Stomach (tissue), 8 donors: ENCODE measurements at regions not wholly inside any gene's neighbourhood (a gene's known extent, or its start where the extent isn't known, plus 50 kb on each side); places are given as distances from the start of the nearest gene placed in this dataset.

ENCODE experiments used
- DNase-seq, 2 donors: peaks; one replicate each; pipeline versions ENCODE4 v3.0.0 to v3.0.0-alpha.2; 2013 to 2019
- H3K27ac ChIP-seq, 5 donors: fragments of 200-600 bp in 4 of 5; sonication (generic) in 4 of 5; one replicate each; pipeline ENCODE4 v1.5.1; 2013 to 2019; ENCODE audit warnings: mild to moderate bottlenecking in 1 of 5, moderate library complexity in 1 of 5
- H3K27me3 ChIP-seq, 3 donors: fragments of 200-600 bp; sonication (generic); one replicate each; pipeline ENCODE4 v1.5.1; 2017 to 2019; ENCODE audit warnings: mixed run types in 1 of 3
- H3K36me3 ChIP-seq, 4 donors: fragments of 200-600 bp; sonication (generic); 1 replicate in 3 of 4; 2 replicates in 1 of 4; pipeline ENCODE4 v1.5.1; 2016 to 2019
- H3K4me1 ChIP-seq, 4 donors: fragments of 200-600 bp; sonication (generic); one replicate each; pipeline ENCODE4 v1.5.1; 2016 to 2019
- H3K4me3 ChIP-seq, 4 donors: fragments of 200-600 bp; sonication (generic) in 3 of 4; one replicate each; pipeline ENCODE4 v1.5.1; 2016 to 2019; ENCODE audit warnings: mild to moderate bottlenecking in 1 of 4
- H3K9me3 ChIP-seq, 4 donors: fragments of 200-600 bp; sonication (generic); one replicate each; pipeline ENCODE4 v1.5.1; 2016 to 2019
- EP300 ChIP-seq: sonication (generic); formaldehyde crosslinking; IDR thresholded peaks from one replicate; pipeline ENCODE4 v1.6.1; 2017; ENCODE audit warnings: antibody characterized with exemption
- POLR2A ChIP-seq, 4 donors: fragments of 450-650 bp; IDR thresholded peaks; one replicate each; pipeline ENCODE4 v1.6.1; 2016; ENCODE audit warnings: antibody characterized with exemption in 4 of 4, control low read depth in 2 of 4, mild to moderate bottlenecking in 1 of 4, moderate library complexity in 1 of 4
- POLR2AphosphoS5 ChIP-seq, 3 donors: sonication (generic); formaldehyde crosslinking; IDR thresholded peaks; one replicate each; pipeline ENCODE4 v1.6.1; 2016; ENCODE audit warnings: antibody characterized with exemption in 3 of 3
- WGBS, 5 donors: extraction: QIAGEN DNeasy Blood & Tissue Kit in 3 of 5; methylation state at CpG; one replicate each; pipeline versions ENCODE4 v1.1.5 to v1.1.7; 2013 to 2018; 5-methylcytosine and 5-hydroxymethylcytosine counted together
- intact Hi-C: fragments of 100-400 bp; cut with DNase I; formaldehyde crosslinking; loops from one replicate; pipeline ENCODE4 v1.15.1; 2023; ENCODE audit warnings: low total_unique reads
- TF ChIP-seq, protein P1 (sequence below), 7 experiments: fragments of 450-650 bp in 4 of 7; fragments of 200-600 bp in 3 of 7; sonication (generic) in 3 of 7; IDR thresholded peaks; one replicate each; pipeline ENCODE4 v1.5.1; 2016 to 2019; ENCODE audit warnings: antibody characterized with exemption in 7 of 7, control low read depth in 2 of 7, mild to moderate bottlenecking in 1 of 7
- donor health status: healthy with polysubstance abuse.
- donor health status: Bipolar disorder and iron deficiency.
- donor health status: healthy.

DNA sequence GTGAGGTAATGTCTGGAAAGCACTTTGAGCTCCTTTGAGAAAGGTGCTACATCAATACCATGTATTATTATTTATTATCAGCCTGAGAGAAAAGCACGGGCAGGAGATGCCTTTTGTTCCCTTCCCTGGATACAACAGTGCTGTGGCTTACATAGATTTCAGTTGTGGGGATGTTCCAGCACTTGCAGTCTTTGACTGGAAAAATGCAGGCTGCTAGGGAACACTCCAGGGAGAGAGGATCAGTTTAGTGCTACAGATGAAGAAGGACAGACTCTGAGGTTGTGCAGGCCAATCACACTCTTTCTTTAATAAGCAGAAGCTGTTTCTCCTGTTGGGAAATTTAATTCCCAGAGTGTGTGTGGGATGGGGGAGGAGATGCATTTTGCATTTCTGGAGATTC, 94.5 kb upstream of the OBI1 start:
- H3K4me1 ChIP-seq = no peaks in the 10 kb centered on the region
- H3K27me3 ChIP-seq = peaks cover 0 to 10% (median 0%) of the 10 kb centered on the region in 3 donors
- no peaks in the 10 kb centered on the region for H3K9me3 ChIP-seq
- 32 to 53% (median 43%) methylated on average over 1 of the region's 1 CpG for whole genome bisulfite sequencing, 5 donors
- H3K36me3 ChIP-seq = no peaks in the 10 kb centered on the region
- H3K27ac ChIP-seq = no peak overlapping the region
- intact Hi-C loops = no loop called here
- H3K4me3 ChIP-seq = no peak overlapping the region
- no peak for TF ChIP-seq POLR2A (IDR thresholded peaks at IDR 0.05)
- TF ChIP-seq EP300 = no peak
- TF ChIP-seq POLR2AphosphoS5 (IDR thresholded peaks at IDR 0.05) = no peak
- TF ChIP-seq, protein P1, sequence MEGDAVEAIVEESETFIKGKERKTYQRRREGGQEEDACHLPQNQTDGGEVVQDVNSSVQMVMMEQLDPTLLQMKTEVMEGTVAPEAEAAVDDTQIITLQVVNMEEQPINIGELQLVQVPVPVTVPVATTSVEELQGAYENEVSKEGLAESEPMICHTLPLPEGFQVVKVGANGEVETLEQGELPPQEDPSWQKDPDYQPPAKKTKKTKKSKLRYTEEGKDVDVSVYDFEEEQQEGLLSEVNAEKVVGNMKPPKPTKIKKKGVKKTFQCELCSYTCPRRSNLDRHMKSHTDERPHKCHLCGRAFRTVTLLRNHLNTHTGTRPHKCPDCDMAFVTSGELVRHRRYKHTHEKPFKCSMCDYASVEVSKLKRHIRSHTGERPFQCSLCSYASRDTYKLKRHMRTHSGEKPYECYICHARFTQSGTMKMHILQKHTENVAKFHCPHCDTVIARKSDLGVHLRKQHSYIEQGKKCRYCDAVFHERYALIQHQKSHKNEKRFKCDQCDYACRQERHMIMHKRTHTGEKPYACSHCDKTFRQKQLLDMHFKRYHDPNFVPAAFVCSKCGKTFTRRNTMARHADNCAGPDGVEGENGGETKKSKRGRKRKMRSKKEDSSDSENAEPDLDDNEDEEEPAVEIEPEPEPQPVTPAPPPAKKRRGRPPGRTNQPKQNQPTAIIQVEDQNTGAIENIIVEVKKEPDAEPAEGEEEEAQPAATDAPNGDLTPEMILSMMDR (IDR thresholded peaks at IDR 0.05) = no peak
- no peak for DNase-seq

DNA sequence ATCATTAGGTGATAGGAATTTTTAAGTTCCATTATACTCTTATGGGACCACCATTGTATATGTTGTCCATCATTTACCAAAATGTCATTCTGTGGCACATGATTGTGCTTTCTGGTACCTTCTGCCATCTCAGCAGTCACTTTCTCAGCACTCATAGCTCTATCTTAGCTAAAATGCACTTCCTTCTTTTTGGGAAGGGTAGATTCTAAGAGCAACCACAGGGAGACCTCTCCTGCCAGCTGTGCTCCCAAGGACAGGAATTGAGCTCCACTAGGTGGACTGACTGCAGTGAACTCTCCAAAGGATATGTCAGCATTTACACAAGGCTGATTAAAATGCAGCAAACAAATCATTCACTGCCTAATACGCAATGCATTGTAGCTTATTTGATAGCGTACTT, 91.8 kb upstream of the OBI1 start:
- no peak overlapping the region for H3K4me3 ChIP-seq
- TF ChIP-seq POLR2AphosphoS5 (IDR thresholded peaks at IDR 0.05) (no peak), EP300 (no peak)
- intact Hi-C loops = no loop called here
- H3K36me3 ChIP-seq = no peaks in the 10 kb centered on the region
- H3K4me1 ChIP-seq = no peaks in the 10 kb centered on the region
- no peak for DNase-seq
- 88 to 99% (median 92%) methylated on average over 2 of the region's 2 CpGs for WGBS, 5 donors
- no peaks in the 10 kb centered on the region for H3K9me3 ChIP-seq
- no peak overlapping the region for H3K27ac ChIP-seq
- H3K27me3 ChIP-seq = peaks cover 0 to 10% (median 0%) of the 10 kb centered on the region in 3 donors

DNA sequence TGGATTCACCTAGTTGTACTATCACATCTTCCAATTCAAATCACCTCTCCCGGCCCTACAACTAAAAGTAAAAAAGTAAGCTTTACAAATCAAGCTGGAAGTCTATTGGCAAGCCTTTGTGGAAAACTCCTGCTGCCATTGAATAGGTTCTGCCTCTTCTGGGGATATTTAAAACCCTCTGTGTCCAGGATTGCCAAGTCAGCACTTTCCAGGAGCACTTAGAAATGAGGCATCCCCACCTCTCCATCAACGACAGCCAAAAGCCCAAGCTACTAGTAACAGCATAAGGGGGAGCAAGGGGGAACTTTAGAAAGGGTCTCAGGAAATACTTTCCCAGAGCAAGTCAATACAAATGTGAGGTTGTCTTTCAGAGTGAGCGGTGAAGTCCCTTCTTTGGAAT, 85.0 kb upstream of the OBI1 start:
- no peak overlapping the region for H3K4me3 ChIP-seq
- TF ChIP-seq POLR2A (IDR thresholded peaks at IDR 0.05) = no peak
- no peak for TF ChIP-seq EP300
- TF ChIP-seq POLR2AphosphoS5 (IDR thresholded peaks at IDR 0.05) = no peak
- TF ChIP-seq, protein P1 (IDR thresholded peaks at IDR 0.05) = no peak
- no peak overlapping the region for H3K27ac ChIP-seq
- H3K9me3 ChIP-seq = no peaks in the 10 kb centered on the region
- no peak for DNase-seq
- H3K27me3 ChIP-seq = peaks cover 0 to 4% (median 0%) of the 10 kb centered on the region in 3 donors
- H3K36me3 ChIP-seq = no peaks in the 10 kb centered on the region
- intact Hi-C loops = no loop called here
- WGBS, 5 donors = 70 to 82% (median 75%) methylated on average over 3 of the region's 3 CpGs
- no peaks in the 10 kb centered on the region for H3K4me1 ChIP-seq

DNA sequence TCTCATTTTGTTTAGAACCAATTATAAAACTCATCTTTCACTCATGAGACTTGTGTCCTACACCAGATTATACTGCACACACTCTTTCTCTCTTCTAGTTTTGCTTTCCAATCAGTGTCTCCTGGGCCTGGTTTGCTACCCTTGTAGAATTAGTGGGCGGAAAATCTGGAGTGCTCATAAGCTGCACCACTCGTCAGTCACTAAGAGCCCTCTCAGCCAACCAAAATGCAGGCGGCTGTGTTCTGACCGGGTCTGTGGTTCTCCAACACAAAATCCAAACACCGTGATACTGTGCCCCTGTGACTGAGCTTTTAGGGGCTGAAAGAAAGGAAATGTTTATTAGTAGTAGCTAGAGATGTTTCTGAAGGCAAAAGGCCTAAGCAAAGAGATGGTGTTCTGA, 83.7 kb upstream of the OBI1 start:
- H3K27ac ChIP-seq = no peak overlapping the region
- WGBS, 5 donors = 57 to 68% (median 59%) methylated on average over 5 of the region's 5 CpGs
- no peaks in the 10 kb centered on the region for H3K9me3 ChIP-seq
- H3K4me1 ChIP-seq = no peaks in the 10 kb centered on the region
- intact Hi-C loops = no loop called here
- peaks cover 0 to 4% (median 0%) of the 10 kb centered on the region in 3 donors for H3K27me3 ChIP-seq
- no peaks in the 10 kb centered on the region for H3K36me3 ChIP-seq
- TF ChIP-seq, protein P1 (IDR thresholded peaks at IDR 0.05) = no peak
- TF ChIP-seq POLR2A (IDR thresholded peaks at IDR 0.05) (no peak), POLR2AphosphoS5 (IDR thresholded peaks at IDR 0.05) (no peak), EP300 (no peak)
- no peak overlapping the region for H3K4me3 ChIP-seq
- DNase-seq = no peak

DNA sequence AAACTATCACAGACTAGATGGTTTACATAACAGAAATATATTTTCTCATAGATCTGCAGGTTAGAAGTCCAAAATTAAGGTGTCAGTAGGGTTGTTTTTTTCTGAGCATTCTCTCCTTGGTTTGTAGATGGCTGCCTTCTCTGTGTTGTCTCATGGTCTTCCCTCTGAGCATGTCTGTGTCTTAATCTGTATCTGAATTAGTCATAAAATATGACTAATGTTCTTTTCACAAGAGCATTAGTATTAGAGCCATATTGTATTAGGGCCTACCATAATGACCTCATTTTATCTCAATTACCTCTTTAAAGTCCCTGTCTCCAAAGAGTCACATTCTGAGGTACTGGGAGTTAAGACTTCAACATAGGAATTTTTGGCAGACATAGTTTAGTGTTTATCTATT, 77.2 kb upstream of the OBI1 start:
- Histone ChIP-seq H3K27ac (no peak overlapping the region), H3K36me3 (no peaks in the 10 kb centered on the region), H3K4me1 (no peaks in the 10 kb centered on the region), H3K9me3 (no peaks in the 10 kb centered on the region), H3K4me3 (no peak overlapping the region), H3K27me3 (no peaks in the 10 kb centered on the region)
- DNase-seq = no peak
- TF ChIP-seq, protein P1 (IDR thresholded peaks at IDR 0.05) = no peak
- no peak for TF ChIP-seq POLR2A (IDR thresholded peaks at IDR 0.05)
- no peak for TF ChIP-seq EP300
- no peak for TF ChIP-seq POLR2AphosphoS5 (IDR thresholded peaks at IDR 0.05)
- intact Hi-C loops = no loop called here
